ENCODE measurements at regions not wholly inside any gene's neighbourhood (a gene's known extent, or its start where the extent isn't known, plus 50 kb on each side); places are given as distances from the start of the nearest gene placed in this dataset.

DNA sequence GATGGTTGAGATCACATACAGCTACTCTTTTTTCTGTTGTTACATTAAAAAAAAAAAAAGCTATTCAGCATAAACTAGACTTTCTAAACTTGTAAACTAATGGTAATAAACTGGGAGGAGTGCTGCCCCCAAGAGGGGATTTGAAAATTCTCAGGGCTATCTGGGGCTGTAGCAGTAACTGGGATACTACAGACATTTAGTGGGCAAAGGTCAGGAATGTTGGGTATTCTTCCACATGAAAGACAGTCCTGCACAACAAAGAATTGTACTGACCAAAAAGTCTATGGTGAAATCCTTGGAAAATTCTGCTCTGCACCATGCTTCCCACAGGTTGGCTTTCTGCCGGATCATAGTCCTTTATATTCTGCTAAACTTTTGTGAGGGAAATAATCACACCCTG lies 232.6 kb upstream of the BOD1L1 start:
- TF ChIP-seq, protein P1, sequence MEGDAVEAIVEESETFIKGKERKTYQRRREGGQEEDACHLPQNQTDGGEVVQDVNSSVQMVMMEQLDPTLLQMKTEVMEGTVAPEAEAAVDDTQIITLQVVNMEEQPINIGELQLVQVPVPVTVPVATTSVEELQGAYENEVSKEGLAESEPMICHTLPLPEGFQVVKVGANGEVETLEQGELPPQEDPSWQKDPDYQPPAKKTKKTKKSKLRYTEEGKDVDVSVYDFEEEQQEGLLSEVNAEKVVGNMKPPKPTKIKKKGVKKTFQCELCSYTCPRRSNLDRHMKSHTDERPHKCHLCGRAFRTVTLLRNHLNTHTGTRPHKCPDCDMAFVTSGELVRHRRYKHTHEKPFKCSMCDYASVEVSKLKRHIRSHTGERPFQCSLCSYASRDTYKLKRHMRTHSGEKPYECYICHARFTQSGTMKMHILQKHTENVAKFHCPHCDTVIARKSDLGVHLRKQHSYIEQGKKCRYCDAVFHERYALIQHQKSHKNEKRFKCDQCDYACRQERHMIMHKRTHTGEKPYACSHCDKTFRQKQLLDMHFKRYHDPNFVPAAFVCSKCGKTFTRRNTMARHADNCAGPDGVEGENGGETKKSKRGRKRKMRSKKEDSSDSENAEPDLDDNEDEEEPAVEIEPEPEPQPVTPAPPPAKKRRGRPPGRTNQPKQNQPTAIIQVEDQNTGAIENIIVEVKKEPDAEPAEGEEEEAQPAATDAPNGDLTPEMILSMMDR (IDR thresholded peaks at IDR 0.05; ENCODE audit: low read depth, low read length, poor library complexity, severe bottlenecking): peak; percentile 20
- no peak for TF ChIP-seq EZH2phosphoT487 (IDR thresholded peaks at IDR 0.05; ENCODE audit: borderline replicate concordance, low read length)

All from DOHH2 (cell line).